ENCODE measurements at regions not wholly inside any gene's neighbourhood (a gene's known extent, or its start where the extent isn't known, plus 50 kb on each side); places are given as distances from the start of the nearest gene placed in this dataset.

DNA sequence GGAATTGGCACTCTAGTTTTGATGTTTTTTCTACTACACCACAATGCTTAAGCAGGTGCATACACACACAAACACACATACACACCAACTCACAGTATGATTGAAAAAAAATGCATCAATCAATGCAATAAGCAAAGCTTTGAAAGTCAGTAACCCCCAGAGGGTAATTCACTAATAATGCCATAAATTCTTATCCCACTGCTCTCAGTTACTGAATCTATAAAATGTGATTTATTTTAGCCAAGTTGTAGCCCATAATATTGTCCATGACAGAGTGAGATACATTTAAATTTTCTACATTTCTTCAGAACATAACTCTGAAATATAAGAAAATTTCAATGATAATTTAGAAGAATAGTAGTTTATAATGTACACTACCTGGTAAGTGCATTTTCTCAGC is 87.9 kb downstream of the LIG4 start:
- no peak for DNase-seq (ENCODE audit: low read depth)
- TF ChIP-seq, protein P1, sequence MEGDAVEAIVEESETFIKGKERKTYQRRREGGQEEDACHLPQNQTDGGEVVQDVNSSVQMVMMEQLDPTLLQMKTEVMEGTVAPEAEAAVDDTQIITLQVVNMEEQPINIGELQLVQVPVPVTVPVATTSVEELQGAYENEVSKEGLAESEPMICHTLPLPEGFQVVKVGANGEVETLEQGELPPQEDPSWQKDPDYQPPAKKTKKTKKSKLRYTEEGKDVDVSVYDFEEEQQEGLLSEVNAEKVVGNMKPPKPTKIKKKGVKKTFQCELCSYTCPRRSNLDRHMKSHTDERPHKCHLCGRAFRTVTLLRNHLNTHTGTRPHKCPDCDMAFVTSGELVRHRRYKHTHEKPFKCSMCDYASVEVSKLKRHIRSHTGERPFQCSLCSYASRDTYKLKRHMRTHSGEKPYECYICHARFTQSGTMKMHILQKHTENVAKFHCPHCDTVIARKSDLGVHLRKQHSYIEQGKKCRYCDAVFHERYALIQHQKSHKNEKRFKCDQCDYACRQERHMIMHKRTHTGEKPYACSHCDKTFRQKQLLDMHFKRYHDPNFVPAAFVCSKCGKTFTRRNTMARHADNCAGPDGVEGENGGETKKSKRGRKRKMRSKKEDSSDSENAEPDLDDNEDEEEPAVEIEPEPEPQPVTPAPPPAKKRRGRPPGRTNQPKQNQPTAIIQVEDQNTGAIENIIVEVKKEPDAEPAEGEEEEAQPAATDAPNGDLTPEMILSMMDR (IDR thresholded peaks at IDR 0.05; ENCODE audit: control insufficient read depth, extremely low read depth, insufficient read depth), result no peak
- H3K4me3 ChIP-seq (ENCODE audit: low read depth, low read length), result no peak overlapping the region

DNA sequence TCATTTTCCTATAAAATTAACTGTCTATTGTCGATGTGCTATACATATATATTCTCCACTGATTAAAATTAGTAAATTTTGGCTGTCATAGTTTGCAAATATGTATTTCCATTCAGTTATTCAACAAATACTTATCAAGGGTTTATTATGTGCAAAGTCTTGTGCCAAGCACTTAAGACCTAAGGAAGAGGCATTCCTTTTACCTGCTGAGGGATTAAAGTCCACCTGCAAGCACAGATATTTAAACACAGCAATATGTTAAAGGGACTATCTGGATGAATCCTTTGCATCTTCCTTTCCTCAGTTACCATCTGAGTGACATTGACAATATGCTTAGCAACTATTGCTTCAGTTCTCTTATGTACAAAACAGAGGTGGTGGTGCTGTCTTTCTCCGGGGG is 89.3 kb downstream of the LIG4 start:
- TF ChIP-seq, protein P1 (IDR thresholded peaks at IDR 0.05; ENCODE audit: control insufficient read depth, extremely low read depth, insufficient read depth), result no peak
- no peak for DNase-seq (ENCODE audit: low read depth)
- H3K4me3 ChIP-seq (ENCODE audit: low read depth, low read length), result no peak overlapping the region

DNA sequence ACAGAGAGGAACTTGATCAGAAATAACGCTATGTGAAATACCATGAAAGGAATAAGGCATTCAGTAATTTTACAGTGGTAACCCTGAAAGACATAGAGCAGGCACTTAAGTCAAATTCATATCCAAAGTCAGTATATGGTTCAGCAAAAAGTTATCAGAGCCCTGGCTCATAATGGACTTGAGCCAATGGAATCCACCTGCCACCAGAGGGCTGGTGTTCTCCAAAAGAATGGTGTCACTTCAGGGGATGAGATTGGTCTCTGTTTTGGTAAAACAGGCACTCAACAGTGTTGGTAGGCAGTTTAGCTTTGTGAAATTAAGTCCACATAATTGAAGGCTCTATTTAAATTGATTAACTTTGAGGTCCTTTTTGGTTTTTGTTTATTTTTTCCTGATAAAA is 93.9 kb downstream of the LIG4 start:
- TF ChIP-seq, protein P1 (IDR thresholded peaks at IDR 0.05; ENCODE audit: control insufficient read depth, extremely low read depth, insufficient read depth), result no peak
- no peak for DNase-seq (ENCODE audit: low read depth)
- no peak overlapping the region for H3K4me3 ChIP-seq (ENCODE audit: low read depth, low read length)

DNA sequence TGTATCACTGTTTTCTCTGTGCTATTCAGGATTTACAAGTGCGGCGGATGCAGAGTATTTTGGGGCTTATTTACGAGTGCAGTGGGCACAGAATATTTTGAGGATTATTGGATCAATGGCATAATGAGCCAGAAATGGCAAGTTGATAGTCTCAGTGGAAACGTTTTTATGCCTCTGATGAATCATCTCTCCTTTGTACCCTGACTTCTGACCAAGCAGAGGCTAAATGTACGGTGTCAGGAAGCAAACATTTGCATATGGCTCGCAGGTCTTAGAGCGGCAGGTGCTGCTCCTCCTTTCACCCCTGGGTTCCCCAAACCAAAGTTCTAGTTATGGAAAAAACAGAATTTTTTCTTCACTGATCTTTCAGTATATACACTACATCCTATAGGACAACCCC is 94.5 kb downstream of the LIG4 start:
- no peak for DNase-seq (ENCODE audit: low read depth)
- no peak overlapping the region for H3K4me3 ChIP-seq (ENCODE audit: low read depth, low read length)
- TF ChIP-seq, protein P1 (IDR thresholded peaks at IDR 0.05; ENCODE audit: control insufficient read depth, extremely low read depth, insufficient read depth), result no peak

DNA sequence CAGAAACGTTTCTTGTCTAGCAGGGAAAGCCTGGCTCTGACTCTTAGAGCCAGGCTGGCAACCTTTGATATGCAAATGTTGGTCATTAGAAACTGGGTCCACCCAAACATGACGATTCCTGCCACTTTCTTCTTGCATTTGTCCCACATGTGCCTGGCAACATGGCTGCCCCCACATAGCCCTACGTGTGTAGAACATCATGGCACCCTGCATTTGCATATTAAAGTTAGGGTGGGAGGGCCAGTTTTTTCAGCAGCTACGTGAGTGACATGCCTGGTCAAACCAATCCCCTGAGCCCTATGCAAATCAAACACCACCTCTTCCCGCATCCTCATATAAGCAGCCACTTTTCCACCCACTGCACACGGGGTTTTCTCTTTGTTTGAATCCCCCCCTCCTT is 95.0 kb downstream of the LIG4 start:
- no peak for DNase-seq (ENCODE audit: low read depth)

DNA sequence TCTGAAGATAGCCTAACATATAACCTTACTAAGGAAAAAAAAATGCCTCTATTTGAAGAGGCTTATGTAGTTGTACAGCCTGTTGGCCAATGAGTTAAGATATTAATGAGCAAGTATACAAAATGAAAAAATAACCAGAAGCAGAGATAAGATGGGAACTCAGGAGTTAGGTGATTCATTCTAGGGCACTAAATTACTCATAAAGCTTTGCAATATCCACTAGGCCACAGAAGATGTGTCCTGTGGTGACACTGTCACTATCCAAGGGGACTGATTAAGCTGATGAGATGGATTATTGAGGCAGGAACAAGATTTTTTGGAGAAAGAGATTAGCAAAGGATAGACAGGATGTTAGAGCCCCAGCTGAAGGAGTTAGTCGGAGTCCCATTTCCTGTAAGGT is 99.6 kb downstream of the LIG4 start:
- H3K4me3 ChIP-seq (ENCODE audit: low read depth, low read length), result no peak overlapping the region
- DNase-seq (ENCODE audit: low read depth), result no peak
- TF ChIP-seq, protein P1 (IDR thresholded peaks at IDR 0.05; ENCODE audit: control insufficient read depth, extremely low read depth, insufficient read depth), result no peak

More for the DNA sequence above, 95.0 kb downstream of the LIG4 start:
- H3K4me3 ChIP-seq (ENCODE audit: low read depth, low read length), result no peak overlapping the region
- TF ChIP-seq, protein P1 (IDR thresholded peaks at IDR 0.05; ENCODE audit: control insufficient read depth, extremely low read depth, insufficient read depth), result no peak

DNA sequence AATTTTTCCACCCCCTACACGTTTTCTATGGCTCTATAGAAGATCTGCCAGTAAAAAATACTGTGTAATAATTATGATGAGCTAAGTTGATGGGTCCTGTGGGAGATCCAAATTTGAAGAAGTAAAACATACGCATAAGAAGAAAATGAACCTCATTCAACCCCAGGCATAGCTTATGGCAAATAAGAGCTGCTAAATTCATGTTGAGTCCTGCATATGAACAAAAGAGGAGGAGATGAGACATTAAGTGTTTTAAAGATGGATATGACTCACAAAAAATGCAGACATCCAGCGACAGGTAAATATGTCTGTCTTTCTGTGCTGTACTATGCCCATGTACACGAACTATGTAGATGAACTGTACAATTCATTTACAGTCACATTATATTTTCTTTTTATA is 101.9 kb downstream of the LIG4 start:
- H3K4me3 ChIP-seq (ENCODE audit: low read depth, low read length), result no peak overlapping the region
- DNase-seq (ENCODE audit: low read depth), result no peak
- TF ChIP-seq, protein P1 (IDR thresholded peaks at IDR 0.05; ENCODE audit: control insufficient read depth, extremely low read depth, insufficient read depth), result no peak

All from LNCaP clone FGC (cell line).